OCI-LY7 (cell line): ENCODE measurements at regions not wholly inside any gene's neighbourhood (a gene's known extent, or its start where the extent isn't known, plus 50 kb on each side); places are given as distances from the start of the nearest gene placed in this dataset.

ENCODE experiments used
- CTCF ChIP-seq: fragments of 200-600 bp; sonication (generic); conservative IDR thresholded peaks from 2 replicates; pipeline ENCODE4 v1.5.1; 2014; ENCODE audit warnings: mild to moderate bottlenecking, antibody characterized with exemption, low read length, moderate library complexity, mixed read lengths
- EZH2phosphoT487 ChIP-seq: fragments of 200-600 bp; sonication (generic); IDR thresholded peaks from 2 replicates; pipeline ENCODE4 v1.6.1; 2018; ENCODE audit warnings: low read depth, borderline replicate concordance, mild to moderate bottlenecking, mixed run types, antibody characterized with exemption, low read length, moderate library complexity, mixed read lengths

- TF ChIP-seq CTCF, result no peak
- TF ChIP-seq EZH2phosphoT487, result no peak
These were observed 128.8 kb upstream of the PTCH1 start for GRCh38 chr9:95645579-95645978.
